GM21447 (cell line): ENCODE measurements at regions not wholly inside any gene's neighbourhood (a gene's known extent, or its start where the extent isn't known, plus 50 kb on each side); places are given as distances from the start of the nearest gene placed in this dataset.
"Not testable (repeated sequence)": the region's sequence is repeated elsewhere in the genome, so short reads cannot be mapped to it uniquely, and the experiment has no call there.

ENCODE experiments used
- ATAC-seq: cut with Tn5 transposase; IDR thresholded peaks from one replicate; pipeline ENCODE4 v1.9.1; 2021; ENCODE audit not compliant: unreplicated experiment

DNA sequence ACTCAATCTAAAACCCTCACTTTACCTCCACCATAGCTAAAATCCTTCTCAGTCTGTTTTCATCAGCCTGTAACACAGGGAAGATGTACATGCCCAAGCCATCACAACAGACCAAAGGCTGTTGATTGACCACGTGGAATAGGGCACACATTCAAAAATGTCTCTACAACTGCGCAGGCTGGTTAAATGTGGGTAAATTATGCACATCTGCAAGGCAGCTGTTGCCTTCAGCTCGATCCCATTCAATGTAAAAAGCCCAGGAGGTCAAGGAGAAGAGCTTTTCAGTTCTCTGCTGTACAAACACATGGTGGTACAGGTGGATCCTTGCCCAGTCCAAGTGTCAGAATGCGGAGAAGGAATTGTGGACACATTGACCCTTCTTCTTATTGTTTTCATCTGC lies 354.0 kb downstream of the FLRT2 start:
- ATAC-seq: no peak

DNA sequence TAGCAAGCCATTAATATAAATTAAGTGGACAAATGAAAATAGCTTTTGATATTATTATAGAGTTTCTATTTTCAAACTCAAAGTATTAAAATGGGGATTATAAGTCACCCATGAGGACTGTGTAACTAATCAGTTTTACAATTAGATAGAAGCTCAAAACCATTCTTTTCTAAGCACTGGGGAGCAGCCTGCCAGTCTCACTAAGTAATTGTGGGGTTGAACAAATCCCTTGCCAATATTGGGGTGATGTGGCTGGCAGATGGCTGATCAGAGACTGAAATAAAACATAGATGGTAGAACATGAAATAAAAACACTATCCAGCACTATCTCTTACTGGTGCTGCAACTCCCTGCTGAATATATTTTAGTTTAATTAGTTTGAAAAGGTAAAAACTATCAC lies 353.2 kb downstream of the FLRT2 start:
- no peak for ATAC-seq

DNA sequence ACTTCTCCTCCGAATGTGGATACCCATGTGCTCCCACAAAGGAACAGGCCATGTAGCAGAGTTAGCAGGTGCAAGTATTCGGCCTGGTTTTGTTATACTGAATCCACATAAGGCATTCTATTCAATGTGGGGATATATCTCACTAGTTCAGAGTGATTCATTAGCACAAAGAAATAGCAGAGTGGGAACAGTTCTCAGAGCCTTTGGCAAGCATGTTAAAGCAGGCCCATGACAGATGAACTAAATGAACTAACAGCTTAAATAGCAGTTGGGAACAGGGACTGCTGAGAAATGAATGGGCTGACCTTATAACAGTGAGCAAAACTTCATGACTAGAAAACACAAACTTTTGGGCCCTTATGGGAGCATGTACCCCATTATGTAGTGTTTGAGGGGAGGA lies 352.0 kb downstream of the FLRT2 start:
- no peak for ATAC-seq

DNA sequence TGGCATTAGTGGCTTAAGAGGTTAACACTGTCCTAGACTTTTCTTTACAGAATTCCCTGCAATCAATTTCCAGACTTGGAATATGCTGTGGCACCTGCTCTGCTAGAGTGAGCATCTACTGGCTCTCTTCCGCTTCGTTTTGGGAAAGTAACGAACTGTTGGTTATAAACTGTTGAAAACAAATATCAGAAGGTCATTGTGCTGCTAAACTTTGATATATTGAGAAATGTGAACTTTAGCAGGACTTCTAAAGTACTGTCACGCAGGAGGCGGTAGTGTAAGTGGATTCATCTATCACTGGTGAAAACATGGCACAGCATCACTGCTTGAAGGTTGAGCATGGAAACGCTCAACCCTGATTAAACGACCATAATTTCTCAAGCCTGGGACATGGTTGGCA lies 348.9 kb downstream of the FLRT2 start:
- no peak for ATAC-seq

DNA sequence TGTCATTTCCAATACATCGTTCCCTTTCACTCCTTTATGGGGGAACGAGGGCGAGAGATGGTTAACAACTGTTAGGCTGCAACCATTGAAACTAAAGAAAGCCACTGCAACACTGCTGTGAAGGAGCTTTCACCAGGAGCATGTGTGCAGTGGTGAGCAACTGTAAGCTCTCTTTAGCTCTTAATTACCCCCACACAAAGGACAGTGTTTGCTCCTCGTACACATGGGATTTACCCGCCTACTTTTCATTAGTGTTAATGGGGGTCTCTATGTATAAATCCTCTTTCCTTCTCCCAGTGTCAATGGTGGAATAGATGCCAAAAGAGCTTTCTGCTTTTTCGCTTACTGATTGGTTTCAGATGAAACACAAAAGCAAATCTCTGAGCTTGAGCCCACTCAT lies 343.1 kb downstream of the FLRT2 start:
- no peak for ATAC-seq

DNA sequence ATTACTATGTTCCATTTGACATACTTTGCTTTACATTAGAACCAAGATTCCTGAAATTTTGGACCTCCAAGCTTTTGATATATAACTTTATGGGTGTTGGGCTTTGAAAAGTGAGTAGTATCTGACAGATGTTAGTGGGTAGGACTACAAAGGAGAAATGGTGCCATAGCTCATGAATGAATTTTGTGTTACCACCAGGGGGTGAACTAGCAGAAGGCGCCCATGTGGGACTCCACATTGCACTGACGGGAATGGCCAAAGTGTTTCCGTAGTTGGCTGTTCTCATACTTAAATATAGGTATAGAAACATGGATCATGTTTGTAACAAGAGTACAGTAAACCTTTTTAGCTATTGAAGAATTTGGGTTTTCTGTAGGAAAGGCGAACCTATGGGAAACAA lies 337.5 kb downstream of the FLRT2 start:
- no peak for ATAC-seq

DNA sequence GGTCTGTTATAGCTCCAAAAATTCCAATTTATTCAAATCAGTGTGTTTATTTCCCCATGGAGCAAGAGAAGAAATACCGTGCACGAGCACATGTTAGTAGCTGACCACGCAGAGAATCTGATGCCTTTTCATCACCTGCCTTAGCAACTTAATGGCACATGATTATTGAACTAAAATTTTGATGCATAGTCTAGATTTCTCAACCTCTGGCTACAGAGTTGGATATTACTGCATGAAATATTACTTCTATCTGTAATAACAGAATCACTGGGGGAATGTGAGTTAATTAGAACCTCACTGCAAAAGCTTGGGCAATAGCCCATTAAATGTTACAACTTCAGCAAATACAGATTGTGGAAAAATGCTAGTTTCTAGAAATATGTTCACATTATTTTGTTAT lies 335.8 kb downstream of the FLRT2 start:
- ATAC-seq: no peak

DNA sequence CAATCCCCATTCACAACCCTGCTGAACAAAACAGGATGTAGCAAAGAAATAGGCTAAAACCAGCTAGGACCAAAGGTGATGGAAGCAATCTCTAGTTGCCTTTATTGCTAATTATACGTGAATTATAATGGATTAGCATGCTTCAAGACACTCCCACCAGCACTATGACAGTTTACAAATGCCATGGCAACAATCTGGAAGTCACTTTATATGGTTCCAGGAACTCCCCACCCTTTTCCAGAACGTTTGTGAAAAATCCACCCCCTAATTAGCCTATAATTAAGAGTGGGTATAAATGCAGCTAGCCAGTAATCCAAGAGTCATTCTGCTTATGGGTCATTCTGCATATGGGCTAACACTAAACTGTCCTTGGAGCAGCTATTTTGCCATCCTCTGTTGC lies 328.7 kb downstream of the FLRT2 start:
- no peak for ATAC-seq

DNA sequence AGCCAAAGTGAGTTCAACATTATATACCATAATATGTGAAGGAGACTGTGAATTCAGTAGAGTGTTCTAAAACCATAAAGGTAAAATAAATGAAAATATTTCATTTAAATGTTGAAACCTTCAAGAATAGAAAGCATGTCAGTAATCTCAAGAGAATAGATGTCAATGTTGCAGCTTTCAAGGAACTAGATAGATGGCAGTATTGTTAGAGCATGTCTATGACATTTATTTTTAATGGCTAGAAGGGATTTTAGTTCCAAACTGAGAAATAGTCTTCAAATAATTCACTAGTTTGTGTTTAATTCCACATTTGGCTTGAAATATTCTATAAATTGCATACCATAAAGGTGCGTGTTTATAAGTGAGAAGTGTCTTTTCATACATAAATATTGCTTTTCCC lies 326.5 kb downstream of the FLRT2 start:
- no peak for ATAC-seq

DNA sequence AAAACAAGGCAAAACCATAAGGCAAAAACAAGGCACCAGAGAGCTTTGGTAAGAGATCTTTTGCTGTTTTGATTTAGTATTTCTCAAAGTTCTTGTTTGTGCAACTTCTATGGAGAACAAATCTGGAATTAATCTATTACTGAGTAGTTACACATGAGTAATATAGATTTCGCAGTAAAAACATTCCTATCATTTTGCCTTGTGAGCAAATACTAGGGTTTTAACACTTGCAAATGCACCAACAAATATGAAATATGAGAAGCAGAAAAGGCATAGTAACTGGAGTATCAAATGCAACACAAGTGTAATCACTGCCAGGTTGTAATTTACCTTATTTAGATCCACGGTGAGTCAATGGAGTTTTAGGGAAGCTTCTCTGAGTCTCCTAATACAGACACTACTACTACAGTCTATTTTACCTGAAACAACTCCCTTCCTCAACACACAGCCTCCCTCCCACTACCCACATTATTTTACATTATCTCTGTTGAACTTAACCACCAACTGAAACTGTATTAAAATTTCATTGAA lies 324.1 kb downstream of the FLRT2 start:
- no peak for ATAC-seq

DNA sequence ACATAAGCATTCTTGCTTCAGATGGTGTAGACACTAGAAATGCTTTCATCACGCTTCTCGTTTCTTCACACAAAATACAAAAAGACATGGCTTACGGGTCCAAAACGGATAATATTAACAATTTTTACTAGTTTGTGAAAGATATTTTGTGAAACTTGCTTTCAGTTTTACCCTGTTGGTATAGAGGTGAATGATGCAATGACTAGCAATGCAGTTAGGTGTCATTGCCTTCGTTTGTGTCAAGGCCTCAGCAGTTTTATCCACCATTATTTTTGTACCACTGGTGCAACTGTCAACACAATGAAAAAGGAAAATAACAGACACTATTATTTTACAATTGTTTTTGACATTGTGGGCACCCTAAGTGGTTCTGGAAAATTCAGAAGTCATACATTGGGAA lies 323.0 kb downstream of the FLRT2 start:
- no peak for ATAC-seq

DNA sequence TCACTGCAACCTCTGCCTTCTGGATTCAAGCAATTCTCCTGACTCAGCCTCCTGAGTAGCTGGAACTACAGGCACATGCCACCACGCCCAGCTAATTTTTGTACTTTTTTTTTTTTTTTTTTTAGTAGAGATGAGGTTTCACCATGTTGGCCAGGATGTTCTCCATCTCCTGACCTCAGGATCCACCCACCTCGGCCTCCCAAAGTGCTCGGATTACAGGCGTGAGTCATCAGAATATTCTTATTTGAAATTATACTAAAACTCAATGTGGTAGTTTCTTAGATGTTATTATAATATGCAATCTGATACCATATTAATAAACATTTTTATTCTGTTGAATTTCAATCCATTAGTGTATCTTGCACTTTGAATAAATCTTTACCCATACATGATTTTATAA lies 322.2 kb downstream of the FLRT2 start:
- ATAC-seq: not testable (repeated sequence)

DNA sequence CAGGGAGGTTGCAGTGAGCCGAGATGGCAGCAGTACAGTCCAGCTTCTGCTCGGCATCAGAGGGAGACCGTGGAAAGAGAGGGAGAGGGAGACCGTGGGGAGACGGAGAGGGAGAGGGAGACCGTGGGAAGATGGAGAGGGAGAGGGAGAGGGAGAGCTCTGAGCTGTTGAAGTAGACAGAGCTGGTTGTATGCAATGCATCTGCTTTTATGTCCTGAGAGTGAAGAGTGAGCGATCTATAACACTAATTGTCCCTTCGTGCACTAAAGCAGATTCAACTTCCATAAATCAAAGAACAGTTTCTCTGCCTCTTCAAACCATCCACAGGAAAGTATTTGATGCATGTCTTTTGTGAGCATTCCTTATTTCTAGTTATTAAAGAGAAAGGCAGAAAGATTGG lies 300.6 kb downstream of the FLRT2 start:
- not testable (repeated sequence) for ATAC-seq

DNA sequence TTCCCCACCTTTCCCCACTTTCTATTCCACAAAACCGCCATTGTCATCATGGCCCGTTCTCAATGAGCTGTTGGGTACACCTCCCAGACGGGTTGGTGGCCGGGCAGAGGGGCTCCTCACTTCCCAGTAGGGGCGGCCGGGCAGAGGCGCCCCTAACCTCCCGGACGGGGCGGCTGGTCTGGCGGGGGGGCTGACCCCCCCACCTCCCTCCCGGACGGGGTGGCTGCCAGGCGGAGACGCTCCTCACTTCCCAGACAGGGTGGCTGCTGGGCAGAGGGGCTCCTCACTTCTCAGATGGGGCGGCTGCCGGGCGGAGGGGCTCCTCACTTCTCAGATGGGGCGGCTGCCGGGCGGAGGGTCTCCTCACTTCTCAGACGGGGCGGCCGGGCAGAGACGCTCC lies 299.7 kb downstream of the FLRT2 start:
- not testable (repeated sequence) for ATAC-seq

DNA sequence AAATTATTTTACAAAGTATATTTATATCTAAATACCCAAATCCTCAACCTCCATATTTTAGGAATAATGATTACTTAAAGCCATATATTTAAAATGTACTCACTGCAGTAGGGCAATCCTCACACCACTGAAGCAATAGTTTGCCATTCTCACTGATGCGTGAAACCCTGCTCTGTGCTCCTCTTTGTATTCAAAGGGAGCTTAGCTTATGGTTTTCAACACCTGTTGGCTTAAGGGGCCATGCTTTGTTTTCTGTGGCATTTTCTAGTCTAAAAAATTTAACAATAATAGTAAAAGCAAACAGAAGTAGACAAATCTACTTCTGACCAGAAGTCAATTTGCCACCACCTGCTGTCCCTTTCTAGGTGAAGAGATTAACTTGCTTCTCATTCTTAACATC lies 294.6 kb downstream of the FLRT2 start:
- no peak for ATAC-seq

DNA sequence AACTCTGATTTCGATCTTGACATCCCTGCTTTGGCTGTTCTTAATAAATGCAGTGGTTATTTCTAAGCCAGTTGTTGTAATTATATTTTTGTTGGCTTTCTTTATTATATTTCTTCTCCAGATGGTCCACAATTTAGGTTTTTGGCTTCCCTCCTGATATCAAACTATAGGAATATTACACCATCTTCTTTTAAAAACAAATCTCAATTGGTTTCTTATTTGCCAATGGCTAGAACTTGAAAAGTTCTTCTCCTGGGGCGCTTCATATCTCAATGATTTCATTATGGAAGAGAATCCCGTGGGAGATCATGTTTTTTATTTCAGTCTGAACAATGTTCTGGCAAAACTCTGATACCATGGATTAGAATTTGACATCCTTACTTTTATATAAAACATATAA lies 292.3 kb downstream of the FLRT2 start:
- ATAC-seq: no peak

DNA sequence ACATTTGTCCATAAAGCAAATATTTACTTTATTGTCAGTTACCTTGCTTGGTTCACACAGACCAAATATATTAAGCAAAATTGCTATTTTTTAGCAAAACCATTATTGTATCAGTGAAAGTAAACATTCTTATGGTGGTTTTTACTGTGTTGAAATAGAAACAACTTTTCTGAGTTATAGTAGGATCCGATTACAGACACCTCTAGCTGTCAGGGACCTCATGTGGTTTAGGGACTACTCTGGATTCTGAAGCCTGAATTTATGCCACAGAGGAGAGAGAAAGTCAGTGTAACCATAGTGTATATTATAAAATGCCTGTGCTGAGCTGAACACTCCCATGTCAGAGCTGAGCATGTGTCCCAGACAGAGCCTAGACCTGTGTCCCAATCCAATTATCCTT lies 287.5 kb downstream of the FLRT2 start:
- no peak for ATAC-seq

DNA sequence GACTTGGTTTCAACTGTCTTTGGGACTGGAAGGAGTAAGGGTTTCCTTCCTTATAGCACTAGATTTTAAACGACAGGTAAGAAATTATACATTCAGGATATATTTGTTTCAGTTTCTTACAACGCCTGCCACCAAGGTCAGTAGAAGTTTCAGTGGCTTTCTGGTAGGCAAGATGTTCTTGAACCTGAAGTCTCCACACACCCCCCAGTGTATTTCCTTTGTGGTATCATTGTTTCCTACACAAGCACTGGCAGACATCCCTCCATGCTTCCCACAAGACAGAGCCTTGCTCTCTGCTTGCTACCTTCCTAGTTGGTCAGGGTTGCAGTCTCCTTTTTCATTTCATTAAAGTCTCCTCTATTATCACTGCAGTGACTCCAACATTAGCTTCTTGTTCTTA lies 283.1 kb downstream of the FLRT2 start:
- no peak for ATAC-seq

DNA sequence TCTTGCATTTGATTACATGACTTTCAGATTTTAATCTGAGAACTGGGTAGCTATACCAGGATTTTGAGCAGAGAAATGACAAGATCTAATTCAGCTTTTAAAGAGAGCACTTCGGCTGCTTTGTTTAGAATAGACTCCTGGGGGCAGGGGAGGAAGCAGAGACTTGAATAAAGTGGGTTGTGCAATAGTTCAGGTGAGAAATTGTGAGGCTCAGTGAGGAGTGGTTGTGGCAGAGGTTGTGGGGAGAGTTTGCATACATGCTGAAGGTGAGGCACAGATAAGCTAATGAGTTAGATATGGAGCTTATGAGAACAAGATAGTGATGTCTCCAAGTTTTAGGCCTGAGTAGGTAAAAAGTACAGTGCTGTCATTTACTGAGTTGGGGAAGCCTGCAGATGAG lies 281.4 kb downstream of the FLRT2 start:
- no peak for ATAC-seq

DNA sequence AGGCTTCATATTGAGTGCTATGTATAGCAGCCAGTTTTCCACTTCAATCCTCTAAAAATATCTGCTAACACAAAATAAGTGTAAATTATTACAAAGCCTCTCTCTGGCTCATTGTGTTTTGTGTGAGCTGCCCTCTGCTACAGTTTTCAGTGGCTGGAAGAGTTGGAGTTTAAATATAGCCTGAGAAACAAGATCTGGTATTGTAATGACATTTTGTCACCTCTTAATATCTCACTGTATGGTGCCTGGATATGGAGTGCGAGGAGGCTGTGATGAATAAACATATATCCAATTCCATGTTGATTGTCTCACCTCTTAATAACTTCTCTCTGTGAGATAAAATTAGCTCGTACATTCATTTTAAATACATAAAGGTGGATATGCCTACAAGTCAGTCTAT lies 269.7 kb downstream of the FLRT2 start:
- no peak for ATAC-seq

DNA sequence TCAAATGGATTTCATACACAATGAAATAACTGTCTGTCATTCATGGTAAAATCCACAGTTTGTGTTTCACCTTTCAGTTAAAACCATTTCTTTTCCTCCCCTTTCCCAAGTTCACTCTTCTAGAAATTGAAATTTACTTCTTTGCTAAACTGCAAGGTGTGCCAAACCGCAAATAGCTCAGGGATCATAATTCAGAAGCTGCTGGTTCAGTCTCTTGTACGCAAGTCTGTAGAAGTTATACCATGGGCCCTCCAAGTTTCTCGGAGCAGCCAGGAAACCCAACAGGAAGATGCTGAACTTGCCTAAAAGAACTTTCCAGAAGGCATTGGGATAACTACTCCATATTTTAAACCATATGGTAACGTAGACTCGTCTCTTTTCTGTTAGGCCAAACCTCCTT lies 268.9 kb downstream of the FLRT2 start:
- ATAC-seq: no peak

DNA sequence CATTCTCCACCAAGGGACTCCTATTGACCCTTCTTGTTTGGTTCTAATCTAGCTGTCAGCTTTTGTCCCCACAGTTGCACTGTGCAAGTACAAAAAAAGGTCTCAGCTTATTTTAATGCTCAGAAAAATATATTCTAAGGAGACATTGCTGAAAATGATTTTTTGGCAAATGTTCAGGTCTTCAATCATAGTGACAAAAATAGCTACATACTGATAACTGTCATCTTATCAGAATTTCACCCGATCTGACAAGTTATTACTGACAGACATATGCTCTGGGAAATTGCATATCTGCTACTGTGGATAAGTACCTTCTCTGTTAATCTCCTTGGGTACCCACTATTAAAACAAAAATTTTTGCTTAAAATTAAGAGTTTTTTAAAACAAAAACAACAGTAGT lies 263.6 kb downstream of the FLRT2 start:
- ATAC-seq: no peak

DNA sequence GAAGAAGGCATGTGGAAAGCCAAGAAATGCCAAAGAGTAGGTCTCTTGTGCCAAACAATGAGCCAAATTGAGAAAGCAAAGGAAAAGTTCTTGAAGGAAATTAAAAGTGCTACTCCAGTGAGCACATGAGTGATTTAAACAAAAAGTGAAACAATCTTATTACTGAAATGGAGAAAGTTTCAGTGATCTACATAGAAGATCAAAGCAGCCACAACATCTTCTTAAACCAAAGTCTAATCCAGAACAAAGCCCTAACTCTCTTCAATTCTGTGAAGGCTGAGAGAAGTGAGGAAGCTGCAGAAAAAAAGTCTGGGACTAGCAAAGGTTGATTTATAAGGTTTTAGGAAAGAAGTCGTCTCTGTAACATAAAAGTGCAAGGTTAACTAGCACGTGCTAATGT lies 259.6 kb downstream of the FLRT2 start:
- ATAC-seq: no peak
